ENCODE measurements at regions not wholly inside any gene's neighbourhood (a gene's known extent, or its start where the extent isn't known, plus 50 kb on each side); places are given as distances from the start of the nearest gene placed in this dataset.

DNA sequence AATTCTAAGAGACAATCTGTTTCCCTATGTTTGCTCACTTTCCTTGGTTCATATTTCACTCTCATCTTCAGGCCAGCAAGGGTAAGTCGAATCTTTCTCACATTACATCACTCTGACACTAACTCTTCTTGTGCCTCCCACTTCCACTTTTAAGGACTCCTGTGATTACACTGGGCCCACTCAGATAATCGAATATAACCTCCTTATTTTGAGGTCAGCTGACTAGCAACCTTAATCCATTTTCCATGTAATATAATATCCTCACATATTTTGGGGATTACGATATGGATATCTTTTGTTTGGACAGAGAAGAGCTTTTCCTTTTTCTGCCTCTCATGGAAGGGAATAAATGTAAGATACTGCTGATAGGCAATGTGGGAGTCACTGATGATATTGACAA is 2015.7 kb upstream of the LRRTM1 start:
- Histone ChIP-seq H4K5ac (ENCODE audit: low read length) (no peak overlapping the region), H3K9ac (ENCODE audit: low read length) (no peak overlapping the region), H3K27ac (ENCODE audit: low read depth, low read length) (no peak overlapping the region), H3K18ac (ENCODE audit: low read length) (no peak overlapping the region), H3K56ac (ENCODE audit: low read length) (no peak overlapping the region), H2AK5ac (ENCODE audit: low read length) (no peak overlapping the region), H2BK120ac (ENCODE audit: low read depth, low read length) (no peak overlapping the region), H3K4me2 (ENCODE audit: low read length) (no peak overlapping the region), H4K8ac (ENCODE audit: low read depth, low read length) (no peak overlapping the region), H2BK5ac (ENCODE audit: low read length) (no peak overlapping the region), H3K27me3 (ENCODE audit: insufficient read depth, low read length, poor library complexity) (no peaks in the 10 kb centered on the region), H3K23ac (ENCODE audit: low read length) (no peak overlapping the region), H3K36me3 (ENCODE audit: control insufficient read depth, insufficient read depth, low read length) (no peaks in the 10 kb centered on the region), H2BK15ac (replicated peaks; ENCODE audit: low read depth) (no peak overlapping the region), H3K79me1 (ENCODE audit: low read length) (no peaks in the 10 kb centered on the region), H3K4me1 (ENCODE audit: control insufficient read depth, low read depth, low read length) (no peaks in the 10 kb centered on the region), H3K4me3 (ENCODE audit: low read length) (no peak overlapping the region), H3K79me2 (ENCODE audit: control insufficient read depth, insufficient read depth, low read length) (no peaks in the 10 kb centered on the region), H3K4ac (ENCODE audit: low read depth, low read length) (no peak overlapping the region)
- DNase-seq: no peak
- no CpG with 5 or more reads among the region's 3 CpGs for WGBS (ENCODE audit: extremely low coverage, insufficient coverage, low lambda C conversion rate)

DNA sequence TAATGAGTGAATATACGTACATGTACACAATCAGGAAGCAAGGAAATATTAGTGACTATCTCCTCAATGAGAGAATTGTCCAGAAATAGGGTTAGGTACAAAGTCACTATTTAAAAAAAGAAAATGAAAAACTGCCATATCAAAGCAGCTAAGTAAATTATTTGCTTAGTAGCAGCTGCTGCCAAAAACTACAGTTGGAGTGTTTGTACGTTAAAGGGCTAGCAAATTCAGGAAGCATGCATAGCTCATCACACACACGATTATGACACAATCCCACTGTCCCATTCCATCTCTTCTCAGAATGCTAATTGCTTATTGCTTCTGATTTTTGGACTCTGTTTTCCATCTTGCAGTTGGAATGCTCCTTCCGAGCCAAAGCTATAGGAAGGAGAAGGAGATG is 2012.5 kb upstream of the LRRTM1 start:
- no peak overlapping the region for H4K8ac ChIP-seq (ENCODE audit: low read depth, low read length)
- H3K4ac ChIP-seq (ENCODE audit: low read depth, low read length): no peak overlapping the region
- H3K36me3 ChIP-seq (ENCODE audit: control insufficient read depth, insufficient read depth, low read length): no peaks in the 10 kb centered on the region
- no peak overlapping the region for H2AK5ac ChIP-seq (ENCODE audit: low read length)
- H2BK5ac ChIP-seq (ENCODE audit: low read length): no peak overlapping the region
- H3K27ac ChIP-seq (ENCODE audit: low read depth, low read length): no peak overlapping the region
- no peaks in the 10 kb centered on the region for H3K79me2 ChIP-seq (ENCODE audit: control insufficient read depth, insufficient read depth, low read length)
- H3K9ac ChIP-seq (ENCODE audit: low read length): no peak overlapping the region
- no CpG with 5 or more reads among the region's 4 CpGs for WGBS (ENCODE audit: extremely low coverage, insufficient coverage, low lambda C conversion rate)
- no peaks in the 10 kb centered on the region for H3K4me1 ChIP-seq (ENCODE audit: control insufficient read depth, low read depth, low read length)
- DNase-seq: no peak
- no peak overlapping the region for H2BK120ac ChIP-seq (ENCODE audit: low read depth, low read length)
- no peak overlapping the region for H3K18ac ChIP-seq (ENCODE audit: low read length)
- no peak overlapping the region for H3K23ac ChIP-seq (ENCODE audit: low read length)
- H3K27me3 ChIP-seq (ENCODE audit: insufficient read depth, low read length, poor library complexity): no peaks in the 10 kb centered on the region
- H2BK15ac ChIP-seq (replicated peaks; ENCODE audit: low read depth): no peak overlapping the region
- H3K56ac ChIP-seq (ENCODE audit: low read length): no peak overlapping the region
- no peaks in the 10 kb centered on the region for H3K79me1 ChIP-seq (ENCODE audit: low read length)
- no peak overlapping the region for H3K4me3 ChIP-seq (ENCODE audit: low read length)
- H4K5ac ChIP-seq (ENCODE audit: low read length): no peak overlapping the region
- H3K4me2 ChIP-seq (ENCODE audit: low read length): no peak overlapping the region

DNA sequence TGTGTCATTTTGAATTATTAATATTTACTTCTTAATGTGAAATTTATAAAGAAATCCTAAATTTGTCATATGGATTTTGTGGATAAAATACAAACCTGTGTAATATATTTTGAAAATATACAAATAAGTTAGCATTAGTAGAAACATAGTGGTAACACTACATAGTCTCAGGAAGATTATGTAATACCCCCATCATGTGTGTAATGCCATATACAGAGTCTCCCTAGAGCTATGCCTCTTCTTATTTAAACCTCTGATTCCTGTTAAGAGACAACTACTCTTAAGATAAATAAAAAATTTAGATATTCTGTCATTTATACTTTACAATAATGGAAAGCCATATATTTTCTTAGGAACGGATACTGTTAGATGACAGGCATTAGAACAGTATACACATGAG is 2012.0 kb upstream of the LRRTM1 start:
- Histone ChIP-seq H4K8ac (ENCODE audit: low read depth, low read length) (no peak overlapping the region), H3K79me2 (ENCODE audit: control insufficient read depth, insufficient read depth, low read length) (no peaks in the 10 kb centered on the region), H3K27me3 (ENCODE audit: insufficient read depth, low read length, poor library complexity) (no peaks in the 10 kb centered on the region), H2BK15ac (replicated peaks; ENCODE audit: low read depth) (no peak overlapping the region), H3K4me3 (ENCODE audit: low read length) (no peak overlapping the region), H4K5ac (ENCODE audit: low read length) (no peak overlapping the region), H3K4me1 (ENCODE audit: control insufficient read depth, low read depth, low read length) (no peaks in the 10 kb centered on the region), H3K18ac (ENCODE audit: low read length) (no peak overlapping the region), H3K56ac (ENCODE audit: low read length) (no peak overlapping the region), H2BK5ac (ENCODE audit: low read length) (no peak overlapping the region), H3K9ac (ENCODE audit: low read length) (no peak overlapping the region), H3K27ac (ENCODE audit: low read depth, low read length) (no peak overlapping the region), H3K4me2 (ENCODE audit: low read length) (no peak overlapping the region), H2BK120ac (ENCODE audit: low read depth, low read length) (no peak overlapping the region), H2AK5ac (ENCODE audit: low read length) (no peak overlapping the region), H3K23ac (ENCODE audit: low read length) (no peak overlapping the region), H3K36me3 (ENCODE audit: control insufficient read depth, insufficient read depth, low read length) (no peaks in the 10 kb centered on the region), H3K4ac (ENCODE audit: low read depth, low read length) (no peak overlapping the region), H3K79me1 (ENCODE audit: low read length) (no peaks in the 10 kb centered on the region)
- no peak for DNase-seq
- no CpG with 5 or more reads among the region's 1 CpG for WGBS (ENCODE audit: extremely low coverage, insufficient coverage, low lambda C conversion rate)

DNA sequence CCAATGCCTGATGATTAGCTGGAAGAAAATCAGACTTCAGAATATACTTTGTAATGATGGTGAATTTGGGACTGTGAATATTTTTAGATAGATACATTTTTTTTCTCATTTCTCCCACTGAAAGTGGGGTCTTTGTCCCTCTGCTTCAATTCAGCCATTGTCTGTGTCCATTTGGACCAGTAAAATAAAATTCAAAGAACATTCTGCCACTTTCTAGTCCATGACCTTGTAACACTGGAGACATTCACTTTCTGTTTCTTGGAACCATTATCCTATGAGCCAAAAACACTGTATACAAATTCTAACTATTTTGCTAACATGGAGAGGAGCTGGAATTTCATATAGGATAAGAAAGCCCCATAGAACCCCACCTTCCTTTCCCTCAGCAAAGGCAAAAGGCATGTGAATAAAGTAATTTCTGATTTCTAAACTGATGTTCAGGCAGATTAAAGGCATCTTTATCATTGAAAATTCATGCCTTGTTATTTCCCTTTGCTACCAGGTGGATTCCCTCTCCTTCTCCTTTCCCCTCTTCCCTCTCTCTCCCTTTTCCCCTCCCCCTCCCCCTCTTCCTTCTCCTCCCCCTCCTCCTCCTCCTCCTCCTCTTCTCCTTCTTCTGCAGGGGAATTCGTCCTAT is 2010.4 kb upstream of the LRRTM1 start:
- WGBS (ENCODE audit: extremely low coverage, insufficient coverage, low lambda C conversion rate): no CpG with 5 or more reads among the region's 1 CpG

DNA sequence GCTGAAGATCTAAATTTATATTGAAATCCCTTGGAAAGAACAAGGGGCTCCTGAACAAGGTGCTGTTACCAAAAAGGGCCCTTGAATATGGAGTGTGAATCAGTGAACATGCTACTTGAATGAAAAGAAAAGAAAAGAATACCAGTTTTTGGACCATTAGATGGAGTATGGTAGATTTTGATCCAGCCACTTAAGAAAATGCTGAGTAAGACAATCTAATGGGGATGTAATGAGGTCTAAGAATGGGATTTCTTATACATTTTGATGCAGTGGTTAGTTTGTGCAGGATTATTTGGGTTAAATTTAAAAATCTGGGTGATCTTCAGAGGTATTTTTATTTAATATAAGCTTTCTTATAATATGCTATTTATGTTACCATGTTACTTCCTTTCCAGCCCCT is 2003.0 kb upstream of the LRRTM1 start:
- H3K18ac ChIP-seq (ENCODE audit: low read length): no peak overlapping the region
- no peaks in the 10 kb centered on the region for H3K79me1 ChIP-seq (ENCODE audit: low read length)
- no peak for DNase-seq
- no peaks in the 10 kb centered on the region for H3K4me1 ChIP-seq (ENCODE audit: control insufficient read depth, low read depth, low read length)
- H2BK5ac ChIP-seq (ENCODE audit: low read length): no peak overlapping the region
- no peaks in the 10 kb centered on the region for H3K27me3 ChIP-seq (ENCODE audit: insufficient read depth, low read length, poor library complexity)
- H2AK5ac ChIP-seq (ENCODE audit: low read length): no peak overlapping the region
- H3K4me2 ChIP-seq (ENCODE audit: low read length): no peak overlapping the region
- H3K23ac ChIP-seq (ENCODE audit: low read length): no peak overlapping the region
- H4K8ac ChIP-seq (ENCODE audit: low read depth, low read length): no peak overlapping the region
- no peak overlapping the region for H3K27ac ChIP-seq (ENCODE audit: low read depth, low read length)
- H3K56ac ChIP-seq (ENCODE audit: low read length): no peak overlapping the region
- H3K9ac ChIP-seq (ENCODE audit: low read length): no peak overlapping the region
- no peaks in the 10 kb centered on the region for H3K36me3 ChIP-seq (ENCODE audit: control insufficient read depth, insufficient read depth, low read length)
- no peak overlapping the region for H3K4ac ChIP-seq (ENCODE audit: low read depth, low read length)
- H2BK120ac ChIP-seq (ENCODE audit: low read depth, low read length): no peak overlapping the region
- H4K5ac ChIP-seq (ENCODE audit: low read length): no peak overlapping the region
- H3K79me2 ChIP-seq (ENCODE audit: control insufficient read depth, insufficient read depth, low read length): no peaks in the 10 kb centered on the region
- H2BK15ac ChIP-seq (replicated peaks; ENCODE audit: low read depth): no peak overlapping the region
- no peak overlapping the region for H3K4me3 ChIP-seq (ENCODE audit: low read length)

More for the DNA sequence above, 2010.4 kb upstream of the LRRTM1 start:
- H3K56ac ChIP-seq (ENCODE audit: low read length): no peak overlapping the region
- no peak overlapping the region for H4K8ac ChIP-seq (ENCODE audit: low read depth, low read length)
- no peak overlapping the region for H3K27ac ChIP-seq (ENCODE audit: low read depth, low read length)
- H3K4me2 ChIP-seq (ENCODE audit: low read length): no peak overlapping the region
- H3K79me2 ChIP-seq (ENCODE audit: control insufficient read depth, insufficient read depth, low read length): no peaks in the 10 kb centered on the region
- no peaks in the 10 kb centered on the region for H3K79me1 ChIP-seq (ENCODE audit: low read length)
- H3K9ac ChIP-seq (ENCODE audit: low read length): no peak overlapping the region
- H4K5ac ChIP-seq (ENCODE audit: low read length): no peak overlapping the region
- H2BK15ac ChIP-seq (replicated peaks; ENCODE audit: low read depth): no peak overlapping the region
- H2BK120ac ChIP-seq (ENCODE audit: low read depth, low read length): no peak overlapping the region
- H3K18ac ChIP-seq (ENCODE audit: low read length): no peak overlapping the region
- no peak overlapping the region for H3K4me3 ChIP-seq (ENCODE audit: low read length)
- H3K4me1 ChIP-seq (ENCODE audit: control insufficient read depth, low read depth, low read length): no peaks in the 10 kb centered on the region
- H3K27me3 ChIP-seq (ENCODE audit: insufficient read depth, low read length, poor library complexity): no peaks in the 10 kb centered on the region
- no peaks in the 10 kb centered on the region for H3K36me3 ChIP-seq (ENCODE audit: control insufficient read depth, insufficient read depth, low read length)
- no peak overlapping the region for H2AK5ac ChIP-seq (ENCODE audit: low read length)
- no peak overlapping the region for H2BK5ac ChIP-seq (ENCODE audit: low read length)
- no peak overlapping the region for H3K4ac ChIP-seq (ENCODE audit: low read depth, low read length)
- no peak for DNase-seq
- no peak overlapping the region for H3K23ac ChIP-seq (ENCODE audit: low read length)

DNA sequence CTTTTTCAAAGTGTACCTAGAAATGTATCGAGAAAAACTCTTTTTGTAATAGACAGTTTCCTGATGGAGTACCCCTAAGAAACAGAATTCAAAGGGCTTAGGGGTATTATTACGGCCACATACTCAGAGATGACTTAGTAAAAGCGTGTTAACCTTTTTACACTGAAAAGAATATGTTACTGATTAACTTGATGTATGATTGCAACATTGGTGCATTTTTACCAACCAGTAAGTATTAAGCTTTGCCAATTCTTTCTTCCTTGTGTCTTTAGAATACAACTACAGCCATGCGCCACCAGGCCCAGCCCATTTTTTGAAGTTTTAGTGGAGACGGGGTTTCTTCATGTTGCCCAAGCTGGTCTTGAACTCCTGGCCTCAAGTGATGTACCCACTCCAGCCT is 1997.0 kb upstream of the LRRTM1 start:
- Histone ChIP-seq H2BK120ac (ENCODE audit: low read depth, low read length) (no peak overlapping the region), H3K4me1 (ENCODE audit: control insufficient read depth, low read depth, low read length) (no peaks in the 10 kb centered on the region), H3K4me2 (ENCODE audit: low read length) (no peak overlapping the region), H3K4ac (ENCODE audit: low read depth, low read length) (no peak overlapping the region), H3K27me3 (ENCODE audit: insufficient read depth, low read length, poor library complexity) (no peaks in the 10 kb centered on the region), H3K18ac (ENCODE audit: low read length) (no peak overlapping the region), H3K4me3 (ENCODE audit: low read length) (no peak overlapping the region), H3K9ac (ENCODE audit: low read length) (no peak overlapping the region), H4K8ac (ENCODE audit: low read depth, low read length) (no peak overlapping the region), H3K56ac (ENCODE audit: low read length) (no peak overlapping the region), H3K23ac (ENCODE audit: low read length) (no peak overlapping the region), H3K27ac (ENCODE audit: low read depth, low read length) (no peak overlapping the region), H2BK15ac (replicated peaks; ENCODE audit: low read depth) (no peak overlapping the region), H2BK5ac (ENCODE audit: low read length) (no peak overlapping the region), H2AK5ac (ENCODE audit: low read length) (no peak overlapping the region), H4K5ac (ENCODE audit: low read length) (no peak overlapping the region), H3K36me3 (ENCODE audit: control insufficient read depth, insufficient read depth, low read length) (no peaks in the 10 kb centered on the region), H3K79me1 (ENCODE audit: low read length) (no peaks in the 10 kb centered on the region), H3K79me2 (ENCODE audit: control insufficient read depth, insufficient read depth, low read length) (no peaks in the 10 kb centered on the region)
- no peak for DNase-seq
- no CpG with 5 or more reads among the region's 5 CpGs for WGBS (ENCODE audit: extremely low coverage, insufficient coverage, low lambda C conversion rate)

Data from mesendoderm (in vitro differentiated cells).